CD4-positive, alpha-beta T cell treated with Interleukin-21 for 1 hour (primary cell): ENCODE measurements at regions not wholly inside any gene's neighbourhood (a gene's known extent, or its start where the extent isn't known, plus 50 kb on each side); places are given as distances from the start of the nearest gene placed in this dataset.

ENCODE experiments used
- DNase-seq: peaks from one replicate; pipeline ENCODE4 v3.0.0-alpha.2; 2020

DNA sequence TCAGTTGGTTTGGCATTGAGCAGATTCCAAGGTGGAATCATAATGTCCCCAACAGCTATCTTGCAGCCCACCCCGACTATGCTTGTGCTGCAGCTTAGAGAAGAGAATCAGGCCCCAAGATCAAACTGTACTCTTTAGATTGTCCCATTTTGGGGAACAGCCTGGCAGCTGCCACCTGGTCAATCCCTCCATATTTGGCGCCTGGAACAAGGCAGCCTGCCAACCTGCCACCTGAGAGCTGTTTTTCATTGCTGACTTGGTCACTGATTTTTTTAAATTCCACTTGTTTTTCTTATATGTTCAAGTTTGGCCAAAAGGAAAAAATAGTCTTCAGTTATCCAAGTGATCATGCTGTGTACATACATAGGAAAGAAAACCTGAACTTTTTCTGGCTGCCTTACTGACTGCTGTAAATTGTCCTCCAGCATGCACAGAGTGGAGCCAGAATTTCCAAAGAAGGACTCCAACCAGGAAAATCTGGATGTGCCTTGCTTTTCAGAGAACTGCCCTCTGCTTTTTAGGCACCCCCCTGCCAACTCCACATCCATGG, 504.2 kb downstream of the ENC1 start:
- no peak for DNase-seq

DNA sequence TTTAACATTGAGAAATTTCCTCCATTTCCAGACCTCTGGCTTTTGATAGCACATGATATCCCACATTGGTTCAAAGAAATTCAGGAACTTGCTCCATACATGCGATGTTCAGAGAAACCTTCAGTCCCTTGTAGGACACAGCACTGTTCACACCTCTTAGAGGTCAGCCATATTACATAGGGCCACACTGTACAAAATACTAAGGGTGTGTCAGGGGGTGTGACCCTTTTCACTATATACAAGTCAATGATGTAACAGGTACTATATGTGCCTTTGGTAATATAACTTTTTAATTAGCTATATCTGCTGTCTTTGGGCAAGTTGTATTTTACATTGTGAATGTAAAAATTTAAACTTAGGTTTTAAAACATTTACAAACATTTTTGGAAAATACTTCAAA, 505.5 kb downstream of the ENC1 start:
- DNase-seq, result no peak

DNA sequence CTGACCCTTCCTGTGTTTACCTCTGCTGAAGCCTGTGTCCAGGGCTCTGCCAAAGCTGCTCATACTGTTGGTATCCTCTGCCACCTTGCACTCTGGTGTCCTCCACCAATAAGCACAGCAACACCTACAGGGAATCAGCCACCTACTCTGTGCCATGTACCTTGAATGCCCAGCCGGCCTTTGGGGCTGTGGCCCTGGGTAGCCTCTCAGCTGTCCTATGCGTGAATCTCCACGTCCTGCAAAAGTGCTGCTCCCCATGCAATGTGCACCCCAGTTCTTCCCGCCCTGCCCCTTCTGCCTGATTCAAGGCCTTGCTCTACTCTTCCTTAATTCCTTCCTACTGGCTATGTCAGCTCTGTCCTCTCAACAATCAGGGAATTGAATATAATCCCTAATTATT, 506.5 kb downstream of the ARHGEF28 start:
- DNase-seq, result no peak

DNA sequence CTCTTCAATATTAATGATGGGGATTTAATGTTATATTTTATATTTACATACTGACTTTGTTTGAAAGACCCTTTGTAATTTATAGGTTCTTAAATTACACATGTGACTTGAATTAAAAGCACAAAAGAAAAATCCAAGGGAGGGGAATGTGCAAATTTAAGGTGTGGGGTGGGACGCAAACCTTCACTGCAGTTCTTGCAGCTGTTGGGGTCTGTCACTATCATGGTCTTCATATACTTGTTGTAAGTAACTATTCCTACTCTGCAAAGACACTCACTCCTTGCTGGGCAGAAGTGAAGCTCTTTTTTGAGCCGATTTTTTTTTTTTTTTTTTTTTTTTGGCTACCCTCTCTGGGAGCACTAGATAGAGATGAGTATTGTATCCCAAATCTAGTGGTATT, 505.3 kb downstream of the ARHGEF28 start:
- no peak for DNase-seq

DNA sequence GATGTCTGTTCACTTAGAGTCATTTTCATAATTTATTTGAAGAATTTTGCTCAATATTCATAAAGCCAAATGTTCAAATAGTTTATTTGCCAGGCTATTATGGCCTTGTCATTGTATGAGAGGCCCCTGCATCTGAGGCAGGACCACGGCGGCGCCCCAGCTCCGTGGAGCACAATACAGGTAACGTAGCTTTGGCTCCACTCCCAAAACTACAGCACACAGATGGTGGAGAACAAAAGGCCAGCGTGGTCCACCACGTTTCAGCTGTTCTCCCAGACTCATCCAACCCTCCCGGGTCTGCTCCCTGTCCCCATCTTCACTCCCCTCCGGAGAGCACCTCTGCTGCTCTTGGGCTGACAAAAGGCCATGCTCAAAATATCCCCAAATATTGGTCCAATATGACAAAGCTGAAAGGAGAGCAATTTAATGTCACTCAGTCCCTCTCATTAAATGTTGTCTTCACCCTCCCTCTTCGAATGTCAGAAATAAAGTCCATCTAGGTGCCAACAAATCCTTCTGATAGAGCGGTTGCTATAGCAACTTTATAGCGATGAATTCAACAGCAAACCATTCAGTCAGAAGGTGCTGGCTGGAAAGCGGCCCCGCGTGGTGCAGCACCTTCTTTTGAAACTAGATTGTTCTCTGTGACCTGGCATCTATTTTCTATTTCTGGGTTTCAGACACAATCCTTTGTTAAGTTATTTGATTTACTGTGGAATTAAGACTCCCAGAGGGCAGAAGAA, 504.3 kb downstream of the ARHGEF28 start:
- no peak for DNase-seq

GRCh38 chr5:74127381-74128320, 501.7 kb downstream of the ARHGEF28 start:
- DNase-seq, result no peak

DNA sequence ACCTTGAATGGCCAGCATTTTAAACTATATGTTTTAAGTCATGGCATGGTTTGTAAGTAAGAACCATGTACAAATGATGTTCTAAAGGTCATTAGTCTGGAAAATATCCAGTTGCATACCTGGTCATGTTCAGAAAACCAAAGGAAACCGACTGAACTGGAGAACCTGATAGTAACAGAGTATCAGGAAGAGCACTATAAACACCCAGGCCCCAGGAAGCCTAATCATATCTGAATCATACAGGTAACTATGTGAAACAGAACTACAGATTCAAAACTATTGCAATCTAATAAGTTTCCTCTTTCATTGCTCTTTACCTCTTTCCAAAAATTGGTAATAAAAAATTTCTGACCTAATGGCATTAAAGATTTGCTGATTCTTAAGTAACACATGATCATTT, 500.3 kb downstream of the ARHGEF28 start:
- no peak for DNase-seq

DNA sequence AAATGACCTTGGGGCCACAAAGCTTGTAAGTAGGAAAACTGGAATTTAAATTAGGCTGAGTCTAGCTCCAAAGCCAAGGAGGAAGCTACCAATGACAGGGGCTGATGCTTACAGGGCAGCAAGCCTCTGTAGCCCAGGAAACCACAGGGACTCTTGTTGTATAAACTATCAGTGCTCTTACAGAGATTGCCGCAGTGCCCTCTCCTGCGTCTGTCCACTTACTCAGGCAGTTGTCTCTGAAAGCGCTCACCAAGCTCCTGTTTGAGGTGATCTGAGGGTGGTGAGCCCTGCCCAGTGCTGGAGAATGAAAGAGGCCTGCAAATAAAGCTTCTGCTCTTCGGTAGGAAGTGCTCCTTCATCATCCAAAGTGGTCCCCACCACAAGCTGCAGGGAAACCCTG, 498.8 kb downstream of the ARHGEF28 start:
- no peak for DNase-seq

DNA sequence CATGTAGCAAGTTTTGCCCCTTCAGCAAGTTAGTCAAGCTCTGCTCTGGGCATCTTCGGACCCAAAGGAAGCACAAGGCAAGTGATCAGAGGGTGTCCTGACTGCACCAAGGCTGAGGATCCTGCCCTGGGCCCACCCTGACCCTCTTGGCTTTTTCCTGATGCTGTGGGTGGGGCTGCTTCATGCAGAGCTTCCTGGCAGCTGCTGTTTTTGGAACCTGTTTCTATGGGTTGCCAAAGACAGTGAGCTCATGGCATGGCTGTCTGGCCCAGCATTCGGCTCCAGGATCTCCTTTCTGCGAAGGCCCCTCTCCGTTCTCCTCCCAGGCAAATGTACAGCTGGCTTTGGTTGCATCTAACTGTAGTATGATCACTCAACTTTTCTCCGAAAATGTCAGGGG, 497.9 kb downstream of the ARHGEF28 start:
- no peak for DNase-seq

GRCh38 chr5:74122979-74123590, 497.1 kb downstream of the ARHGEF28 start:
- DNase-seq, result no peak

GRCh38 chr5:74122175-74122574, 496.2 kb downstream of the ARHGEF28 start:
- no peak for DNase-seq

GRCh38 chr5:74120585-74120984, 494.6 kb downstream of the ARHGEF28 start:
- no peak for DNase-seq

- no peak for DNase-seq
Measured at GRCh38 chr5:74118071-74118470, 492.1 kb downstream of the ARHGEF28 start.

GRCh38 chr5:74116984-74117383, 491.0 kb downstream of the ARHGEF28 start:
- no peak for DNase-seq

DNA sequence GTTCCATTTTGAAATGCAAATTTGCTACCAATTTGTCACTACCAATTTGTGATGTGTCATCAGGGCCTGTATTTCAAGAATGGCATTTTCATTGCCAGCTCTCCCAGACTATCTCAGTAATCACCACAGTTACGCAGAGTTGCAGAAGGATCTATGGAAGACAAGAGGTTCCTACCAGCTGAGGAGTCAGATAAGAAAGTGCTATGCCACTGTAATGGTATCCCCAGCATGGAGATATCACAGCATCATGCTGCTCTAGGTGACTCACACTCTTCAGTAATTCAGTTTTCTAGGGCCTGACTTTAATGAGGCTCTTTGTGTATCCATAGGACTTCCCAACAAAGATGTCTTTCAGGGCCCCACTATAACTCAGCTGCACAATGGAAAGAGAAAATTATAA, 490.3 kb downstream of the ARHGEF28 start:
- DNase-seq, result no peak

GRCh38 chr5:74113927-74114326, 487.9 kb downstream of the ARHGEF28 start:
- DNase-seq, result no peak

DNA sequence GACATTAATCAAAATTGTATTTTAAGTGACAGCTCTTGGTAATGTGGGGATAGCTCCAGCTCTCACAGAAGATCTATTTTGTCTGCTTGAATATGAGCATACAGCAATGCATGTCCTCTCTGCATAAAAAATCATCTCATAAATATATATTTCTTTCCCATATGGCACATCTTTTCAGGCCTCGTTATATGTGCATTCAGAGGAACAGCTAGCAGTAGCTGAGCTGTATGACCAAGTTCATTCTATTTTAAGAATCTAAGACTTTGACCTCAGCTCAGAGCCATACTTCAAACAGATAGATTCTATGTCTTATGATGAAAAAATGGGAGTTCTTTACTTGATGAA, 487.2 kb downstream of the ARHGEF28 start:
- DNase-seq, result no peak

GRCh38 chr5:74112372-74113195, 486.6 kb downstream of the ARHGEF28 start:
- no peak for DNase-seq

DNA sequence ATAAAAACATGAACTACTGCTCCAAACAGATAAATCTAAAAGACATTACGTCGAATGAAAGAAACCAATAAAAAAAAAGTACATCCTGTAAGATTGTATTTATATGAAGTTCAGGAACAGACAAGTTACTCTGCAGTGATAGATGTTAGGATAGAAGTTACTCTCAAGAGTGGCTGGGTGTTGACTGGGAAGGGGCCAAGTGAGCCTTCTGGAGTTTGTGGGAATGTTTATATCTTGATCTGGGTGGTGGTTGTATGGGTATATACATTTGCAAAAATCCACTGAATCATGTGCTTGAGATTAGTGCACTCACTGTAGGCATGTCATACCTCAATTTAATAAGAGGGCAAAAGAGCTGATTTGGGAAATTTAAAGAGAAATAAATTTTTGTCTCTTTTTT, 485.8 kb downstream of the ARHGEF28 start:
- no peak for DNase-seq

DNA sequence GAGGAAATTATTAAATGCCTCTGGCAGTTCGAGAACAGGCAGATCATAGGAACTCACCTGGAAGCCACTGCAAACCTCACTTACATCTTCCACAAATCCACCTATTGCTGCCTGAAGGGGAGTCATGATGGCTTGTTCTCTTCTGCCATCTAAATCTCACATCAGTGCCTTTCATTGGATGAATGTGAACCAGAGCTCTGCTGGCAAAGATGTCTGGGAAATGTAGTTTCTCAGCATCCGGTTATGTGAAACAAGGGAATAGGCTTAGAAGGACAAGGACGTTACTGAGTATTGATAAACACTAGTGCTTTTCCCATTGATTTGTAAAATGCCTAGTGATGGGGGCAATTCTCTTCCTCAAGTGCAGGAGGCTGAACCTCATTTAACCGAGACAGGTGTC, 483.3 kb downstream of the ARHGEF28 start:
- no peak for DNase-seq

- no peak for DNase-seq
Measured at GRCh38 chr5:74107899-74108298, 481.9 kb downstream of the ARHGEF28 start.

DNA sequence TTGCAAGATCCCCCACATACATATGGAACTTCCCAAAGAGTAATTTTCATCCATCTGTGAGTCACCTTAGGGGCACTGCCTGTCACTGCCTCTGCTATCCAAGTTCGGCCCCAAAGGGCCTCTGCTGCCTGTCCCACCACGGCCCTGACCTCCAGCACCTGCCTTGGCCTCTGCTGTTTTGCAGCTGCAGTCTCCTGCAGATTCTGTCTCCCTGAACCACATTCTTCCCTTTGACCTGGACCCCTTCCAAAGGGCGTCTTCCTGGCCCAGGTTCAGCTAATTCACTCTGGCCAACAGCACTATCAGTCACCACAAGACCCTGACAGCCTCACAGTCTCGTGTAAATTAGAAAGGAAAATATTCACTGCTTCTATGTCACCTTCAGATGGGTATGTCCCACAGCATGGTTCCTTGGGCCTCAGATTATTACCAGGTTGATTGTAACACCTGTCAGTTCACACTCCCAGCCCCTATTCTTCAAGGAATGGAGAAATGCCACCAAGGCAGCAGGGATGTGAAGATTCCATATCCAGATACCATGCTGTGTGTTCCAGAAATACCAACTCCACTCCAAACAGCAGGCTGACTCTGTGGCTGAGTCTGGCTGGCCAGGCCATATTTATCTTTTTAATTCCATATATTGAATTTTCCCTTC, 479.3 kb downstream of the ARHGEF28 start:
- no peak for DNase-seq
